Ovary (tissue), 7 donors: ENCODE measurements at regions not wholly inside any gene's neighbourhood (a gene's known extent, or its start where the extent isn't known, plus 50 kb on each side); places are given as distances from the start of the nearest gene placed in this dataset.

Experiments used
- DNase-seq, 5 donors: peaks; one replicate each; pipeline ENCODE4 v3.0.0-alpha.2; 2019 to 2020
- H3K27ac ChIP-seq, 2 donors: fragments of 200-600 bp; one replicate each; pipeline versions ENCODE4 v1.5.1 to v1.8.0; 2019 to 2022
- H3K27me3 ChIP-seq: fragments of 200-600 bp; one replicate; pipeline ENCODE4 v1.8.0; 2022
- H3K36me3 ChIP-seq: fragments of 200-600 bp; sonication (generic); one replicate; pipeline ENCODE4 v1.5.1; 2019
- H3K4me1 ChIP-seq: one replicate; pipeline ENCODE4 v1.8.1; 2013; ENCODE audit warnings: mild to moderate bottlenecking, moderate library complexity; ENCODE audit not compliant: insufficient read depth
- H3K4me3 ChIP-seq: fragments of 200-600 bp; sonication (generic); one replicate; pipeline ENCODE4 v1.5.1; 2017
- H3K9me3 ChIP-seq, 2 donors: fragments of 200-600 bp in 1 of 2; sonication (generic) in 1 of 2; one replicate each; pipeline versions ENCODE4 v1.5.1 to v1.8.1; 2013 to 2019; ENCODE audit warnings: mild to moderate bottlenecking in 1 of 2, moderate library complexity in 1 of 2
- EP300 ChIP-seq: sonication (generic); formaldehyde crosslinking; IDR thresholded peaks from one replicate; pipeline ENCODE4 v1.6.1; 2017; ENCODE audit warnings: antibody characterized with exemption
- POLR2A ChIP-seq: fragments of 450-650 bp; IDR thresholded peaks from one replicate; pipeline ENCODE4 v1.6.1; 2017; ENCODE audit warnings: antibody characterized with exemption, mild to moderate bottlenecking, moderate library complexity
- WGBS, 3 donors: extraction: QIAGEN DNeasy Blood & Tissue Kit in 1 of 3; methylation state at CpG; one replicate each; pipeline versions ENCODE4 v1.1.5 to v1.1.7; 2013 to 2017; 5-methylcytosine and 5-hydroxymethylcytosine counted together
- intact Hi-C, 4 donors: fragments of 100-400 bp; cut with DNase I; formaldehyde crosslinking; loops; one replicate each; pipeline versions ENCODE4 v1.11.0 to v1.15.1; 2022 to 2023
- TF ChIP-seq, protein P1 (sequence below), 3 donors: fragments of 450-650 bp in 2 of 3; fragments of 200-600 bp in 1 of 3; IDR thresholded peaks; one replicate each; pipeline versions ENCODE4 v1.5.1 to v1.8.0; 2016 to 2022; ENCODE audit warnings: antibody characterized with exemption in 3 of 3, mild to moderate bottlenecking in 1 of 3
- donor health status: DM: no; HTN: no; CAD: no; lungs with moderate emphysema.
- donor health status: DM: no; HTN: no; CAD: no.
- donor health status: Bipolar disorder and iron deficiency.
- donor health status: DM: no; HTN: no; CAD: no.
- donor health status: DM: yes; HTN: yes; CAD: no.

GRCh38 chr13:34502011-34502410, 440.1 kb upstream of the NBEA start:
- H3K36me3 ChIP-seq = no peaks in the 10 kb centered on the region
- TF ChIP-seq, protein P1, sequence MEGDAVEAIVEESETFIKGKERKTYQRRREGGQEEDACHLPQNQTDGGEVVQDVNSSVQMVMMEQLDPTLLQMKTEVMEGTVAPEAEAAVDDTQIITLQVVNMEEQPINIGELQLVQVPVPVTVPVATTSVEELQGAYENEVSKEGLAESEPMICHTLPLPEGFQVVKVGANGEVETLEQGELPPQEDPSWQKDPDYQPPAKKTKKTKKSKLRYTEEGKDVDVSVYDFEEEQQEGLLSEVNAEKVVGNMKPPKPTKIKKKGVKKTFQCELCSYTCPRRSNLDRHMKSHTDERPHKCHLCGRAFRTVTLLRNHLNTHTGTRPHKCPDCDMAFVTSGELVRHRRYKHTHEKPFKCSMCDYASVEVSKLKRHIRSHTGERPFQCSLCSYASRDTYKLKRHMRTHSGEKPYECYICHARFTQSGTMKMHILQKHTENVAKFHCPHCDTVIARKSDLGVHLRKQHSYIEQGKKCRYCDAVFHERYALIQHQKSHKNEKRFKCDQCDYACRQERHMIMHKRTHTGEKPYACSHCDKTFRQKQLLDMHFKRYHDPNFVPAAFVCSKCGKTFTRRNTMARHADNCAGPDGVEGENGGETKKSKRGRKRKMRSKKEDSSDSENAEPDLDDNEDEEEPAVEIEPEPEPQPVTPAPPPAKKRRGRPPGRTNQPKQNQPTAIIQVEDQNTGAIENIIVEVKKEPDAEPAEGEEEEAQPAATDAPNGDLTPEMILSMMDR (IDR thresholded peaks at IDR 0.05) = no peak
- TF ChIP-seq POLR2A (no peak), EP300 (no peak)
- WGBS, 3 donors = 89 to 92% (median 91%) methylated on average over 2 of the region's 2 CpGs
- no peak overlapping the region for H3K27ac ChIP-seq
- H3K9me3 ChIP-seq = no peaks in the 10 kb centered on the region
- no peaks in the 10 kb centered on the region for H3K4me1 ChIP-seq
- H3K4me3 ChIP-seq = no peak overlapping the region
- intact Hi-C loops = no loop called here
- DNase-seq = no peak
- H3K27me3 ChIP-seq = no peaks in the 10 kb centered on the region

- no peak for DNase-seq
- H3K9me3 ChIP-seq = no peaks in the 10 kb centered on the region
- H3K36me3 ChIP-seq = no peaks in the 10 kb centered on the region
- H3K27me3 ChIP-seq = no peaks in the 10 kb centered on the region
- no peaks in the 10 kb centered on the region for H3K4me1 ChIP-seq
- no peak overlapping the region for H3K4me3 ChIP-seq
- 87 to 93% (median 90%) methylated on average over 3 of the region's 3 CpGs for WGBS, 3 donors
- TF ChIP-seq EP300 (no peak), POLR2A (no peak)
- TF ChIP-seq, protein P1 (IDR thresholded peaks at IDR 0.05) = no peak
- intact Hi-C loops = no loop called here
- no peak overlapping the region for H3K27ac ChIP-seq
Observed at GRCh38 chr13:34502621-34503020, 439.4 kb upstream of the NBEA start.

GRCh38 chr13:34506796-34507195, 435.3 kb upstream of the NBEA start:
- TF ChIP-seq, protein P1 (IDR thresholded peaks at IDR 0.05) = no peak
- TF ChIP-seq EP300 (no peak), POLR2A (no peak)
- intact Hi-C loops = no loop called here
- Histone ChIP-seq H3K9me3 (no peaks in the 10 kb centered on the region), H3K27me3 (no peaks in the 10 kb centered on the region), H3K27ac (no peak overlapping the region), H3K36me3 (no peaks in the 10 kb centered on the region), H3K4me1 (no peaks in the 10 kb centered on the region), H3K4me3 (no peak overlapping the region)
- 68 to 83% (median 81%) methylated on average over 3 of the region's 3 CpGs for WGBS, 3 donors
- DNase-seq = no peak

- H3K4me1 ChIP-seq = no peaks in the 10 kb centered on the region
- TF ChIP-seq POLR2A = no peak
- H3K9me3 ChIP-seq = no peaks in the 10 kb centered on the region
- no peak for DNase-seq
- WGBS, 3 donors = 89 to 94% (median 91%) methylated on average over 4 of the region's 4 CpGs
- no peak overlapping the region for H3K4me3 ChIP-seq
- no peaks in the 10 kb centered on the region for H3K27me3 ChIP-seq
- H3K36me3 ChIP-seq = no peaks in the 10 kb centered on the region
- H3K27ac ChIP-seq = no peak overlapping the region
- intact Hi-C loops = no loop called here
Observed at GRCh38 chr13:34507630-34508029, 434.4 kb upstream of the NBEA start.

- H3K4me3 ChIP-seq = no peak overlapping the region
- TF ChIP-seq POLR2A = no peak
- no peak for TF ChIP-seq EP300
- TF ChIP-seq, protein P1 (IDR thresholded peaks at IDR 0.05) = no peak
Observed at GRCh38 chr13:34512817-34513216, 429.3 kb upstream of the NBEA start.

More at GRCh38 chr13:34512817-34513216, 429.3 kb upstream of the NBEA start:
- Histone ChIP-seq H3K9me3 (no peaks in the 10 kb centered on the region), H3K27ac (no peak overlapping the region), H3K36me3 (no peaks in the 10 kb centered on the region), H3K4me1 (no peaks in the 10 kb centered on the region), H3K27me3 (no peaks in the 10 kb centered on the region)
- no peak for DNase-seq
- intact Hi-C loops = no loop called here
- WGBS, 3 donors = 84 to 91% (median 90%) methylated on average over 3 of the region's 3 CpGs
